ENCODE measurements at regions not wholly inside any gene's neighbourhood (a gene's known extent, or its start where the extent isn't known, plus 50 kb on each side); places are given as distances from the start of the nearest gene placed in this dataset.

DNA sequence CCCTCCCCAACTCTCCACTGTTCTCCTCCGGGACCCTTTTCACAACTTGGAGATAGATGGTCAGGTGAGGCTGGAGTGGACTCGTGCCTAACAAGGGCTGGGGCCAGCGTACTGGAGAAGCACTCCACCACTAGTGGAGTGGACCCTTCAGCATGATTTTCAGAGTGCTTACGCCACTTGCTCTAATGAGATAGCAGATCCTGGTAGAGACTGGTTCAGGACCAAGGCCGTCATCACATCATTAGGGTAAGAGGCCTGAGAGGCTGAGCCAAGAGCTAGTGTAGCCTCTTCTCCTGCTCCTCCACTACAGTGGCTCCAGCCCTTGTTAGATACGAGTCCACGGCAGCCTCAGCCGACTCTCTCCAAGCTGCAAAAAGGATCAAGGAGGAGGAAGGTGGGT, 66.9 kb upstream of the NTRK3 start:
- DNase-seq: no peak
- no peak for ATAC-seq
- no peaks in the 10 kb centered on the region for H3K36me3 ChIP-seq (ENCODE audit: low read depth)
- TF ChIP-seq, protein P1, sequence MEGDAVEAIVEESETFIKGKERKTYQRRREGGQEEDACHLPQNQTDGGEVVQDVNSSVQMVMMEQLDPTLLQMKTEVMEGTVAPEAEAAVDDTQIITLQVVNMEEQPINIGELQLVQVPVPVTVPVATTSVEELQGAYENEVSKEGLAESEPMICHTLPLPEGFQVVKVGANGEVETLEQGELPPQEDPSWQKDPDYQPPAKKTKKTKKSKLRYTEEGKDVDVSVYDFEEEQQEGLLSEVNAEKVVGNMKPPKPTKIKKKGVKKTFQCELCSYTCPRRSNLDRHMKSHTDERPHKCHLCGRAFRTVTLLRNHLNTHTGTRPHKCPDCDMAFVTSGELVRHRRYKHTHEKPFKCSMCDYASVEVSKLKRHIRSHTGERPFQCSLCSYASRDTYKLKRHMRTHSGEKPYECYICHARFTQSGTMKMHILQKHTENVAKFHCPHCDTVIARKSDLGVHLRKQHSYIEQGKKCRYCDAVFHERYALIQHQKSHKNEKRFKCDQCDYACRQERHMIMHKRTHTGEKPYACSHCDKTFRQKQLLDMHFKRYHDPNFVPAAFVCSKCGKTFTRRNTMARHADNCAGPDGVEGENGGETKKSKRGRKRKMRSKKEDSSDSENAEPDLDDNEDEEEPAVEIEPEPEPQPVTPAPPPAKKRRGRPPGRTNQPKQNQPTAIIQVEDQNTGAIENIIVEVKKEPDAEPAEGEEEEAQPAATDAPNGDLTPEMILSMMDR (IDR thresholded peaks at IDR 0.05): no peak
- no peak overlapping the region for H3K4me3 ChIP-seq
- intact Hi-C loops (cut with DNase I, micrococcal nuclease): no loop called here
- H3K4me1 ChIP-seq (ENCODE audit: low read depth): no peaks in the 10 kb centered on the region
- no peaks in the 10 kb centered on the region for H3K9me3 ChIP-seq

DNA sequence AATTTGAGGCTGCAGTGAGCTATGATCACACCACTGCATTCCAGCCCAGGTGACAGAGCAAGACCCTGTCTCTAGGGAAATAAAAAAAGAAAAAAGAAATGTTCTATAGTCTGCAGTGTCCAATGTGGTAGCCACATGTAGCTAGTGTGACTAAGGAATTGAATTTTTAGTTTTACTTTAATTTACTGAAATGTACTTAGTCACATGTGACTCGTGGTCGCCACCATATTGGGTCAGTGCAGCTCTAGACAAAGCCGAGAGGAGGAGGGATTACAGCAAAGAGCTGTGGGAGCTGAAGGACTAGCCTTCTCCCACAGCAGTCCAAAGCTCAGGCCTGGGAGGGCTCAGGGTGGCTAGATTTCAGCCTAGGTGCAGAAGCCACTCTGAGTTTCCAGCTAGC, 65.9 kb upstream of the NTRK3 start:
- TF ChIP-seq, protein P1 (IDR thresholded peaks at IDR 0.05): no peak
- no peak for ATAC-seq
- Histone ChIP-seq H3K4me3 (no peak overlapping the region), H3K4me1 (ENCODE audit: low read depth) (no peaks in the 10 kb centered on the region), H3K36me3 (ENCODE audit: low read depth) (no peaks in the 10 kb centered on the region), H3K9me3 (no peaks in the 10 kb centered on the region)
- DNase-seq: no peak
- intact Hi-C loops (cut with DNase I, micrococcal nuclease): no loop called here

DNA sequence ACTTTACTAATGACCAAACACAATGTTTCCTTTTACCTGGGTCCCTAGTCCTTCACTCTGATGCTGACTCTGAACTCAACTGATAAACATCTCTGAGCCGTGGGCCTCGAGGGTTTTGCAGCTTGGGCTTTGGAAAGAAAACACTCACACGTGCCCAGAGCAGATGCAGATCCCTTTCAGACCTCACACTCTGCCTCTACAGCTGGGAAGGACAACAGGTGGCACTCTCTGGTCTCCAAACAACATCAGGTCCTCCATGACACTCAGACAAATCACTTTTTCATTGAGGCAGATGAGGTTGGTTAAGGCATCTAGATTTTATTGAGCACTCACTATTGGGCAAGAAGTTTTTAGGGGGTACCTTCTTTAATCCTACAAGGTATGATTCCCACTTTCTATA, 64.7 kb upstream of the NTRK3 start:
- no peak for ATAC-seq
- intact Hi-C loops (cut with DNase I, micrococcal nuclease): no loop called here
- Histone ChIP-seq H3K36me3 (ENCODE audit: low read depth) (no peaks in the 10 kb centered on the region), H3K4me3 (no peak overlapping the region), H3K9me3 (no peaks in the 10 kb centered on the region), H3K4me1 (ENCODE audit: low read depth) (no peaks in the 10 kb centered on the region)
- TF ChIP-seq, protein P1 (IDR thresholded peaks at IDR 0.05): no peak
- no peak for DNase-seq

DNA sequence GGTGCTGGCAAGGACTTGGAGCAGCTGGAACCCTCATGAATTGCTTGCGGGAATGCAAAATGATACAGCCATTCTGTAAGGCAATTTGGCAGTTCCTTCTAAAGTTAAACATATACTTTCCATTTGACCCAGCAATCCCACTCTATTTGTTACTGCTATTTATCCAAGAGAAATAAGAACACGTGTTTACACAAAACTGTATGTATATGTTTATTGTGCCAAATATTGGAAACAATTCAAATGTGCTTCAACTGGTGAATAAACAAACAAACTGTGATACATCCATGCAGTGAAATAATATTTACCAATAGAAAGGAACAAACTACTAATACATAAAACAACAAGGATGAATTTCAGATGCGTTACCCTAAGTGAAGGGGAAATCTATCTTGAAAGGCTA, 60.0 kb upstream of the NTRK3 start:
- DNase-seq (no peak), ATAC-seq (no peak)
- H3K36me3 ChIP-seq (ENCODE audit: low read depth): no peaks in the 10 kb centered on the region
- H3K9me3 ChIP-seq: no peaks in the 10 kb centered on the region
- TF ChIP-seq, protein P1 (IDR thresholded peaks at IDR 0.05): no peak
- no peak overlapping the region for H3K4me3 ChIP-seq
- intact Hi-C loops (cut with DNase I, micrococcal nuclease): no loop called here
- H3K4me1 ChIP-seq (ENCODE audit: low read depth): no peaks in the 10 kb centered on the region

DNA sequence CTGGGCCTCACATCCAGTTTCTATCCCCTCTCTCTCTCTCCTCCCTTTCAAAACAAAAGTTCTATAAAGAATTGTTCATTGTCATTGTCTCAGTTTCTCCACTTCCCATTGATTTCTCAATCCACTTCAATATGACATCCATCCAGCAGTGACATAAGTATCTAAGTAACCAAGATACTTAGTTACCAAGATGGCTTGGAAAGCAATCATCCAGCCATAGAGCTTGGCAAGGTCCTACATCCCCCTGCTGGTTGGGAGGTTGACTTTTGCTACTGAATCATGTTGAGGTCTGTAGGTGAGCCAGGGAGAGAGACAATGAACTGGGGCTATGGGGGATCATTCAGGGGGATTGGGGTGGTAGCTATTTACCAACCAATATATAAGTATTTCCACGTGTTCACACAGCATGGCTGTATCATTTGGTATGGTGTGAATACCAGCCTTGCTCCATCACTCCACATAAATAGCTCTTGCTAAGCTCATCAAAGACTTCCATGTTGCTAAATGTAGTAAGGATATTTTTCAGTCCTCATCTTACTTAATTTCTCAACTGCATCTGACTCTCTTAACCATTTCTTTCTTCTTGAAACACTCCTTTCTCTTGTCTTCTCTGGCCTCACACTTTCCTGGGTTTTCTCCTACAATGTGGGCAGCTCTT, 58.8 kb upstream of the NTRK3 start:
- H3K4me1 ChIP-seq (ENCODE audit: low read depth): no peaks in the 10 kb centered on the region
- DNase-seq (no peak), ATAC-seq (no peak)
- H3K36me3 ChIP-seq (ENCODE audit: low read depth): no peaks in the 10 kb centered on the region
- no peak overlapping the region for H3K4me3 ChIP-seq
- intact Hi-C loops (cut with DNase I, micrococcal nuclease): no loop called here
- TF ChIP-seq, protein P1 (IDR thresholded peaks at IDR 0.05): no peak
- H3K9me3 ChIP-seq: no peaks in the 10 kb centered on the region

All from mucosa of descending colon (tissue), 3 donors.